ENCODE measurements at regions not wholly inside any gene's neighbourhood (a gene's known extent, or its start where the extent isn't known, plus 50 kb on each side); places are given as distances from the start of the nearest gene placed in this dataset.
"Not testable (repeated sequence)": the region's sequence is repeated elsewhere in the genome, so short reads cannot be mapped to it uniquely, and the experiment has no call there.

GRCh38 chr10:2097937-2098336 lies 360.6 kb upstream of the ADARB2 start:
- no peak for DNase-seq (ENCODE audit: low spot score)

- DNase-seq (ENCODE audit: low spot score), result no peak
Measured at GRCh38 chr10:2094171-2094570, 356.8 kb upstream of the ADARB2 start.

GRCh38 chr10:2083591-2083990 lies 346.3 kb upstream of the ADARB2 start:
- no peak for DNase-seq (ENCODE audit: low spot score)

GRCh38 chr10:2081501-2081900 lies 344.2 kb upstream of the ADARB2 start:
- DNase-seq (ENCODE audit: low spot score), result no peak

- no peak for DNase-seq (ENCODE audit: low spot score)
Measured at GRCh38 chr10:2079603-2080078, 342.3 kb upstream of the ADARB2 start.

- no peak for DNase-seq (ENCODE audit: low spot score)
Measured at GRCh38 chr10:2077231-2077630, 339.9 kb upstream of the ADARB2 start.

GRCh38 chr10:2076528-2076927 lies 339.2 kb upstream of the ADARB2 start:
- no peak for DNase-seq (ENCODE audit: low spot score)

GRCh38 chr10:2067015-2067414 lies 329.7 kb upstream of the ADARB2 start:
- no peak for DNase-seq (ENCODE audit: low spot score)

- DNase-seq (ENCODE audit: low spot score), result no peak
Measured at GRCh38 chr10:2054728-2055127, 317.4 kb upstream of the ADARB2 start.

- DNase-seq (ENCODE audit: low spot score), result no peak
Measured at GRCh38 chr10:2053805-2054204, 316.5 kb upstream of the ADARB2 start.

GRCh38 chr10:2051108-2051507 lies 313.8 kb upstream of the ADARB2 start:
- DNase-seq (ENCODE audit: low spot score), result no peak

GRCh38 chr10:2049560-2049959 lies 312.2 kb upstream of the ADARB2 start:
- no peak for DNase-seq (ENCODE audit: low spot score)

GRCh38 chr10:2048337-2048973 lies 311.1 kb upstream of the ADARB2 start:
- no peak for DNase-seq (ENCODE audit: low spot score)

- DNase-seq (ENCODE audit: low spot score), result no peak
Measured at GRCh38 chr10:2047679-2048078, 310.4 kb upstream of the ADARB2 start.

- DNase-seq (ENCODE audit: low spot score), result no peak
Measured at GRCh38 chr10:2043379-2043778, 306.1 kb upstream of the ADARB2 start.

- DNase-seq (ENCODE audit: low spot score), result no peak
Measured at GRCh38 chr10:2038036-2038435, 300.7 kb upstream of the ADARB2 start.

GRCh38 chr10:2037246-2037645 lies 299.9 kb upstream of the ADARB2 start:
- no peak for DNase-seq (ENCODE audit: low spot score)

GRCh38 chr10:2036209-2036608 lies 298.9 kb upstream of the ADARB2 start:
- DNase-seq (ENCODE audit: low spot score), result no peak

- no peak for DNase-seq (ENCODE audit: low spot score)
Measured at GRCh38 chr10:2030046-2030445, 292.7 kb upstream of the ADARB2 start.

GRCh38 chr10:2026936-2027335 lies 289.6 kb upstream of the ADARB2 start:
- DNase-seq (ENCODE audit: low spot score), result no peak

GRCh38 chr10:2024750-2025149 lies 287.4 kb upstream of the ADARB2 start:
- DNase-seq (ENCODE audit: low spot score), result not testable (repeated sequence)

GRCh38 chr10:2023687-2024086 lies 286.4 kb upstream of the ADARB2 start:
- no peak for DNase-seq (ENCODE audit: low spot score)

GRCh38 chr10:2022401-2022800 lies 285.1 kb upstream of the ADARB2 start:
- DNase-seq (ENCODE audit: low spot score), result no peak

- no peak for DNase-seq (ENCODE audit: low spot score)
Measured at GRCh38 chr10:2020836-2021235, 283.5 kb upstream of the ADARB2 start.

All from CD4-positive, alpha-beta T cell treated with Interleukin-2 at 100 ng/mL for 4 hours (primary cell).